GM21447 (cell line): ENCODE measurements at regions not wholly inside any gene's neighbourhood (a gene's known extent, or its start where the extent isn't known, plus 50 kb on each side); places are given as distances from the start of the nearest gene placed in this dataset.
"Not testable (repeated sequence)": the region's sequence is repeated elsewhere in the genome, so short reads cannot be mapped to it uniquely, and the experiment has no call there.

Experiments used
- ATAC-seq: cut with Tn5 transposase; IDR thresholded peaks from one replicate; pipeline ENCODE4 v1.9.1; 2021; ENCODE audit not compliant: unreplicated experiment

- ATAC-seq: no peak
Observed at GRCh38 chr20:47888351-47888750, 103.1 kb upstream of the SULF2 start.

GRCh38 chr20:47887477-47888080, 102.3 kb upstream of the SULF2 start:
- ATAC-seq: no peak

- no peak for ATAC-seq
Observed at GRCh38 chr20:47887064-47887463, 101.8 kb upstream of the SULF2 start.

GRCh38 chr20:47886454-47887041, 101.3 kb upstream of the SULF2 start:
- ATAC-seq: no peak

- ATAC-seq: no peak
Observed at GRCh38 chr20:47885909-47886453, 100.7 kb upstream of the SULF2 start.

GRCh38 chr20:47883940-47884339, 98.7 kb upstream of the SULF2 start:
- not testable (repeated sequence) for ATAC-seq

GRCh38 chr20:47883186-47883585, 97.9 kb upstream of the SULF2 start:
- ATAC-seq: no peak

- ATAC-seq: no peak
Observed at GRCh38 chr20:47879771-47880170, 94.5 kb upstream of the SULF2 start.

- no peak for ATAC-seq
Observed at GRCh38 chr20:47878601-47879027, 93.3 kb upstream of the SULF2 start.

GRCh38 chr20:47876311-47877088, 91.2 kb upstream of the SULF2 start:
- no peak for ATAC-seq

- no peak for ATAC-seq
Observed at GRCh38 chr20:47875297-47876025, 90.2 kb upstream of the SULF2 start.

GRCh38 chr20:47872341-47872740, 87.1 kb upstream of the SULF2 start:
- ATAC-seq: no peak

GRCh38 chr20:47870475-47870874, 85.2 kb upstream of the SULF2 start:
- ATAC-seq: no peak

GRCh38 chr20:47868744-47869143, 83.5 kb upstream of the SULF2 start:
- ATAC-seq: no peak

- ATAC-seq: no peak
Observed at GRCh38 chr20:47868236-47868635, 83.0 kb upstream of the SULF2 start.

- no peak for ATAC-seq
Observed at GRCh38 chr20:47867831-47868230, 82.5 kb upstream of the SULF2 start.

- no peak for ATAC-seq
Observed at GRCh38 chr20:47866480-47866879, 81.2 kb upstream of the SULF2 start.

- no peak for ATAC-seq
Observed at GRCh38 chr20:47865912-47866311, 80.6 kb upstream of the SULF2 start.

GRCh38 chr20:47865451-47865850, 80.2 kb upstream of the SULF2 start:
- no peak for ATAC-seq

GRCh38 chr20:47863981-47864380, 78.7 kb upstream of the SULF2 start:
- ATAC-seq: no peak

- no peak for ATAC-seq
Observed at GRCh38 chr20:47863315-47863965, 78.2 kb upstream of the SULF2 start.
